Endometrial microvascular endothelial cells (primary cell): ENCODE measurements at regions not wholly inside any gene's neighbourhood (a gene's known extent, or its start where the extent isn't known, plus 50 kb on each side); places are given as distances from the start of the nearest gene placed in this dataset.

Experiments used
- in situ Hi-C: cut with HindIII; loops from 2 replicates; pipeline ENCODE4 v1.10.0; 2017; ENCODE audit warnings: low sequenced_read_pairs, low pct_unique_long_range_greater_than_20kb; ENCODE audit errors: inconsistent ontology term

- in situ Hi-C loops: no loop called here
Observed at GRCh38 chr5:171597946-171598640, 178.6 kb downstream of the FGF18 start.

DNA sequence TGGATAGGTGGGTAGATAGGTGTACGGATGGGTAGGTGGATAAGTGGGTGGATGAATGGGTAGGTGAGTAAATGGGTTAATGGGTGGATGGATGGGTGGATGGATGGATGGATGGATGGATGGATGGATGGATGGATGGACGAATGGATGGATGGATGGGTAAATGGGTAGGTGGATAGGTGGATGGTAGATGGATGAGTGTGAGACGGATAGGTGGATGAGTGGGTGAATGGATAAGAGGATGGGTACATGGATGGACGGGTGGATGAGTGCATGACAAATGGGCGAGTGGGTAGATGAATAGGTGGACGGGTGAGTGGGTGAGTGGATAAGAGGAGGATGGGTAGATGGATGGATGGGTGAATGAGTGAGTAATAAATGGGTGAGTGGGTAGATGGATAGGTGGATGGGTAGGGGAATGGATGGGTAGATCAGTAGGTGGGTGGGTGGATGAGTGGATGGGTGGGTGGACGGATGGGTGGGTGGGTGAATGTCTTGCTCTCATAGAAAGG, 179.2 kb downstream of the FGF18 start:
- in situ Hi-C loops: no loop called here

GRCh38 chr5:171599411-171599810, 180.0 kb downstream of the FGF18 start:
- in situ Hi-C loops: no loop called here

GRCh38 chr5:171599957-171600612, 180.6 kb downstream of the FGF18 start:
- in situ Hi-C loops: no loop called here

- in situ Hi-C loops: no loop called here
Observed at GRCh38 chr5:171600741-171601265, 181.4 kb downstream of the FGF18 start.

- in situ Hi-C loops: no loop called here
Observed at GRCh38 chr5:171601266-171601881, 181.9 kb downstream of the FGF18 start.

DNA sequence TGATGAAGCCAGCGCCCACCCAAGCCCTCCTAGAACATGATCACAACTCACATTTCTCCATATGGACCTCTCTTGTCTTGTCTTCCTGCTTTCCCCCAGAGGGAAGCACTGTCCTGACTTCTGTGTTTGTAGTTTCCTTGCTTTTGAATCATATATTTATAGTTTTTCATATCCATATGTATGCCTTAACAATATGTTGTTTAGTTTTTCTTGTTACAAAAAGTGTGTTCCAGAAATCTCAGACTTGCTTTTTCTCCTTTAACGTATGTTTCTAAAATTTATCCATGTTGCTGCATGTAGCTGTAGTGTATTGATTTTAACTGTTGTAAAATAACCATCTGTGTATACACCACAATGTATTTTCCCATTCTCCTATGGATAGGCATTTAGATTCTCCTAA, 182.0 kb upstream of the SMIM23 start:
- in situ Hi-C loops: no loop called here

GRCh38 chr5:171604195-171604594, 181.4 kb upstream of the SMIM23 start:
- in situ Hi-C loops: no loop called here

DNA sequence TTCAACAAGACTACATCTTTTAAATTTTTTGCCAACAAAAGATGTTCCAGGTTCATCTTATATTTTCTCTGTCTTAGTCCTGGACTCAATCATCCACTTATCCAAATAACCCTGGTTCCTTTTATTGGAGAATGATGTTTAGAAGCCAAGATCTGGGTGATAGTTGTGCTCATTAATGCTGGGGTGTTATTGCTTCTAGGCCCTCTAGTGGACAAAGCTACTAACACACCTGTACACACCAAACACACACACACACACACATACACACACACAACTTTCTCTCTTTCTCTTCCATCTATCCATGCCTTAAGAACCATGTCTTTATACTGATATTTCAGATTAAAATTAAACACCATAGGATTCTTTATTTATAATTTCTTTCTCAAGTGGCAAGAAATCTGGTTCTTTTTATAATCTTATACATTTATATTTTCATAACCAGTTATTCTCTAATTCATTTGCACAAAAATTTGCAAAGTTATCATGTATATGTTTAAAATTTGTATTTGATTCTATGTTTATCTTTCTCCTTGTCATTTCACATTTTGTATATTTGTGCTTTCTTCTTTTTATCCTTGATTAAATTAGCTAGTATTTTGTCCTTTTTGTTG, 179.1 kb upstream of the SMIM23 start:
- in situ Hi-C loops: no loop called here

- in situ Hi-C loops: no loop called here
Observed at GRCh38 chr5:171607863-171608262, 177.8 kb upstream of the SMIM23 start.

DNA sequence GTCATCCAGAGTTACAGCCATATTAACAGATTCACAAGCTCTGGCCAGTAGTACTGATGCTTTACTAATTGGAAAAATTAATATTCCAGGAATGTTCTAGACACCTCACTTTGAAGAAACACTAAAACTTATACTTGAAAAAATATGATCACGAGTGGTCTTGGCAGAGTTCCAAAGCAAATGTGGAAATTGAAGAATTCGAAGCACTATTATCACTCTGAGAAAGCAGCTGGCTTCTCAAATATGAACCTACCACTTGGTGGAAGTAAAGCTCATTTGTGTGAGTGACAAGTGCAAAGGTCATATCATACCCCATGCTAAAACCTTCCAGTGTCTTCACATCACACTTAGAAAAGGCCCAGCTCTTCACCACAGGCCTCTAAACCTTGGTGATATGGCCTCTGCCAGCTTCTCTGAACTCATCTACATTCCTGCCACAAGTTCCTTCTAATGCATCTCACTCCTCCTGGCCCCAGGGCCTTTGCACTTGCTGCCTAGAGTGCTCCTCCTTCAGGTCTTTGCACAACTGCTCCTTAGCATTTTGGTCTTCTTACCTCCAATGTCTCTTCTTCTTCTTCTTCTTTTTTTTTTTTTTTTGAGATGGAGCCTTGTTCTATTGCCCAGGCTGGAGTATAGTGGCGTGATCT, 175.7 kb upstream of the SMIM23 start:
- in situ Hi-C loops: no loop called here

DNA sequence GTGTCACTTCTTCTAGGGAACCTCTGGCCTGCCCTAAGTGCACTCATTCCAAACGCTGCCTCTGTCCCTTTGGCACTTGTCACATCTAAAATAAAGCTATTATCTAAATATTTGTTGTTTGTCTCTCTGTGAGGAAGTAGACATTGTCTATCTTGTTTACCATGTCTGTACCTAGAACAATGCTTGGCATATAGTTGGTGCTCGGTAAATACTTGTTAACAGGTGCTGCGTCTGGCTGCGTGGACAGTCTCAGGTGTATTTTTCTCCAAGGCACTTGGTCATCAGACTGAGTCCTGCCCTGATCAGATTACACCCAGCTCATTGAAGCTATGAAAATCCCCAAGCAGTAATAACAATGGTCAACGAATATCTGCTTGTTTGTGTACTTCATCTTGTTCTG, 174.9 kb upstream of the SMIM23 start:
- in situ Hi-C loops: no loop called here

GRCh38 chr5:171612749-171613148, 172.9 kb upstream of the SMIM23 start:
- in situ Hi-C loops: no loop called here

GRCh38 chr5:171614511-171614910, 171.1 kb upstream of the SMIM23 start:
- in situ Hi-C loops: no loop called here

GRCh38 chr5:171614971-171615653, 170.5 kb upstream of the SMIM23 start:
- in situ Hi-C loops: no loop called here

GRCh38 chr5:171615705-171616640, 169.6 kb upstream of the SMIM23 start:
- in situ Hi-C loops: no loop called here

DNA sequence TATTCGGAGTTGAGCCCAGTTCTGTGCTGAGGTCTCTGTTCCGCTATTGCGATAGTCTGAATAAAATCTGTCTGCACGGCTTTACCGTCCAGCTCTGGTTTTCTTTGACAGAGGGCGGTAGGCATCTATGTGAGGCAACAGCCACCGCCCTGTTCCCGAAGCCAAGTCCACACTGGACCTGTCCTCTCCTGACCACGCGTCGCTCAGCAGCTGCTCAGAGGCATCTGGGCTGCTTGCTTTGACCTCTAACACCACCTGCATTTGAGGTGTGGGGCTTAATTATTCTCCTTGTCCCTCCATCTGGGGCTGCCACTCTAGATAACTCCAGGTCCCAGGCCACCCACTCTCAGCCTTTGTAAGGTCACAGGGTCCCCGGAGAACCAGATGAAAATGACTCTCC, 168.4 kb upstream of the SMIM23 start:
- in situ Hi-C loops: no loop called here
